IMR-90 (cell line): ENCODE measurements at regions not wholly inside any gene's neighbourhood (a gene's known extent, or its start where the extent isn't known, plus 50 kb on each side); places are given as distances from the start of the nearest gene placed in this dataset.
A peak's percentile ranks its signal among the peaks of the same experiment; 100 is the strongest.

Experiments
- ATAC-seq: fragments of 200-7000 bp; cut with Tn5 transposase; 2 replicates; pipeline ENCODE4 v1.9.1; 2020; ENCODE audit warnings: low read depth, mild to moderate bottlenecking, moderate library complexity
- BruUV-seq: library from RNA; stranded (reverse); fragments of 400-500 nt; replicated peaks from 2 replicates; lab custom pipeline; 2021; lab: Mats Ljungman, UMichigan
- CTCF ChIA-PET: fragments of 300-600 bp; formaldehyde crosslinking; extraction: SDS; loops from one replicate; lab custom pipeline; 2021; ENCODE audit warnings: antibody characterized with exemption; lab: Yijun Ruan, JAX
- POLR2A ChIA-PET: fragments of 300-600 bp; sonication (Branson Sonifier 250); formaldehyde crosslinking; loops from one replicate; lab custom pipeline; 2022; ENCODE audit warnings: antibody characterized with exemption; ENCODE audit not compliant: unreplicated experiment; lab: Charles Lee
- DNase-seq: peaks from one replicate; pipeline ENCODE4 v3.0.0; 2013
- H2AFZ ChIP-seq: replicated peaks from 2 replicates; pipeline ENCODE3; 2013; ENCODE audit warnings: low read length, mild to moderate bottlenecking; ENCODE audit not compliant: poor library complexity
- H2AK5ac ChIP-seq: 2 replicates; pipeline ENCODE4 v1.6.1; 2013; ENCODE audit warnings: low read depth, low read length, inconsistent platforms
- H2AK9ac ChIP-seq: replicated peaks from 2 replicates; pipeline ENCODE3; 2013; ENCODE audit warnings: mild to moderate bottlenecking, low read depth, low read length, moderate library complexity; ENCODE audit not compliant: poor library complexity
- H2BK120ac ChIP-seq: 2 replicates; pipeline ENCODE4 v1.6.1; 2013; ENCODE audit warnings: low read depth, low read length, inconsistent platforms
- H2BK15ac ChIP-seq: 3 replicates; pipeline ENCODE4 v1.6.1; 2013; ENCODE audit warnings: low read depth, low read length, inconsistent platforms
- H2BK20ac ChIP-seq: 2 replicates; pipeline ENCODE4 v1.6.1; 2013; ENCODE audit warnings: low read depth, mild to moderate bottlenecking, inconsistent platforms, low read length, moderate library complexity
- H2BK5ac ChIP-seq: 2 replicates; pipeline ENCODE4 v1.6.1; 2013; ENCODE audit warnings: mild to moderate bottlenecking, low read depth, low read length, inconsistent platforms; ENCODE audit not compliant: poor library complexity, severe bottlenecking
- H3K14ac ChIP-seq: replicated peaks from 2 replicates; pipeline ENCODE4 v1.6.1; 2013; ENCODE audit warnings: low read depth, low read length, inconsistent platforms
- H3K18ac ChIP-seq: 2 replicates; pipeline ENCODE4 v1.6.1; 2013; ENCODE audit warnings: low read depth, low read length, control low read depth
- H3K23ac ChIP-seq: 2 replicates; pipeline ENCODE4 v1.6.1; 2013; ENCODE audit warnings: low read depth, low read length, inconsistent platforms
- H3K27ac ChIP-seq: 2 replicates; pipeline ENCODE4 v1.5.1; 2013; ENCODE audit warnings: mild to moderate bottlenecking, control low read depth, low read length; ENCODE audit not compliant: insufficient read depth
- H3K27me3 ChIP-seq: 2 replicates; pipeline ENCODE4 v1.6.1; 2013; ENCODE audit warnings: low read length; ENCODE audit not compliant: control insufficient read depth, insufficient read depth
- H3K36me3 ChIP-seq: 2 replicates; pipeline ENCODE4 v1.6.1; 2013; ENCODE audit warnings: low read length, mixed read lengths; ENCODE audit not compliant: control insufficient read depth, insufficient read depth
- H3K4ac ChIP-seq: 2 replicates; pipeline ENCODE4 v1.6.1; 2013; ENCODE audit warnings: low read depth, low read length, inconsistent platforms
- H3K4me1 ChIP-seq: 2 replicates; pipeline ENCODE4 v1.6.1; 2013; ENCODE audit warnings: low read length, mixed read lengths; ENCODE audit not compliant: control insufficient read depth, insufficient read depth
- H3K4me2 ChIP-seq: 2 replicates; pipeline ENCODE4 v1.6.1; 2013; ENCODE audit warnings: low read depth, mild to moderate bottlenecking, control low read depth, low read length, moderate library complexity
- H3K4me3 ChIP-seq: 2 replicates; pipeline ENCODE4 v1.5.1; 2013; ENCODE audit warnings: low read depth, mild to moderate bottlenecking, control low read depth, low read length, moderate library complexity; ENCODE audit not compliant: insufficient read depth
- H3K56ac ChIP-seq: 2 replicates; pipeline ENCODE4 v1.6.1; 2013; ENCODE audit warnings: low read length, inconsistent platforms; ENCODE audit not compliant: insufficient read depth; ENCODE audit errors: extremely low read depth
- H3K79me1 ChIP-seq, 2 experiments: 2 replicates each; pipeline ENCODE4 v1.6.1; 2013; ENCODE audit warnings: low read length in 2 of 2, inconsistent platforms in 1 of 2, low read depth in 1 of 2
- H3K9ac ChIP-seq: 2 replicates; pipeline ENCODE4 v1.6.1; 2013; ENCODE audit warnings: low read depth, low read length, control low read depth
- H3K9me1 ChIP-seq: 2 replicates; pipeline ENCODE4 v1.6.1; 2013; ENCODE audit warnings: low read length, inconsistent platforms; ENCODE audit not compliant: insufficient read depth
- H3K9me3 ChIP-seq: 2 replicates; pipeline ENCODE4 v1.6.1; 2013; ENCODE audit warnings: low read length; ENCODE audit not compliant: control insufficient read depth, insufficient read depth
- H4K20me1 ChIP-seq: 2 replicates; pipeline ENCODE4 v1.6.1; 2013; ENCODE audit warnings: low read length, inconsistent platforms; ENCODE audit not compliant: insufficient read depth
- H4K5ac ChIP-seq: 2 replicates; pipeline ENCODE4 v1.6.1; 2013; ENCODE audit warnings: mild to moderate bottlenecking, low read depth, low read length, control low read depth
- H4K8ac ChIP-seq, 2 experiments: 2 replicates each; pipeline ENCODE4 v1.6.1; 2013; ENCODE audit warnings: low read depth in 2 of 2, low read length in 2 of 2, control low read depth in 1 of 2, inconsistent platforms in 1 of 2
- H4K91ac ChIP-seq: 2 replicates; pipeline ENCODE4 v1.6.1; 2013; ENCODE audit warnings: low read depth, low read length, inconsistent platforms; ENCODE audit not compliant: insufficient read depth
- CEBPB ChIP-seq: IDR thresholded peaks from 2 replicates; pipeline ENCODE4 v1.6.1; 2012; ENCODE audit warnings: low read depth, low read length, improper control_type of control experiment
- CHD1 ChIP-seq: IDR thresholded peaks from 2 replicates; pipeline ENCODE4 v1.6.1; 2012; ENCODE audit warnings: low read depth, low read length, improper control_type of control experiment
- RAD21 ChIP-seq: IDR thresholded peaks from 2 replicates; pipeline ENCODE4 v1.6.1; 2012; ENCODE audit warnings: low read length, improper control_type of control experiment
- RCOR1 ChIP-seq: IDR thresholded peaks from 2 replicates; pipeline ENCODE4 v1.6.1; 2012; ENCODE audit warnings: mild to moderate bottlenecking, low read length, improper control_type of control experiment; ENCODE audit not compliant: insufficient replicate concordance
- RFX5 ChIP-seq: IDR thresholded peaks from 2 replicates; pipeline ENCODE4 v1.8.0; 2012; ENCODE audit warnings: low read depth, mild to moderate bottlenecking, low read length, moderate library complexity
- SMC3 ChIP-seq: fragments of 150-350 bp; IDR thresholded peaks from 2 replicates; pipeline ENCODE4 v1.6.1; 2016; ENCODE audit warnings: low read depth, mild to moderate bottlenecking, antibody characterized with exemption, low read length, moderate library complexity
- WGBS, 2 experiments: methylation state at CpG; one replicate each; pipeline versions ENCODE4 v1.1.5 to v1.1.7; 2013; ENCODE audit warnings: missing lambda C conversion rate in 2 of 2; ENCODE audit not compliant: insufficient read length in 1 of 2; ENCODE audit errors: extremely low coverage in 2 of 2; 5-methylcytosine and 5-hydroxymethylcytosine counted together
- dilution Hi-C: fragments of 300-500 bp; cut with HindIII; formaldehyde crosslinking; loops from one replicate; pipeline ENCODE4 v1.14.3; 2018; ENCODE audit warnings: low sequenced_read_pairs; ENCODE audit not compliant: unreplicated experiment
- in situ Hi-C: fragments of 300-500 bp; cut with MboI; formaldehyde crosslinking; loops from 3 replicates; pipeline ENCODE4 v1.14.3; 2019; ENCODE audit warnings: low sequenced_read_pairs, inconsistent platforms, mixed read lengths
- intact Hi-C: fragments of 100-400 bp; cut with micrococcal nuclease; formaldehyde crosslinking; loops from 2 replicates; pipeline ENCODE4 v1.10.0; 2022
- TF ChIP-seq, protein P1 (sequence below): conservative IDR thresholded peaks from 2 replicates; pipeline ENCODE4 v1.5.1; 2012; ENCODE audit warnings: mild to moderate bottlenecking, low read depth, low read length, improper control_type of control experiment

DNA sequence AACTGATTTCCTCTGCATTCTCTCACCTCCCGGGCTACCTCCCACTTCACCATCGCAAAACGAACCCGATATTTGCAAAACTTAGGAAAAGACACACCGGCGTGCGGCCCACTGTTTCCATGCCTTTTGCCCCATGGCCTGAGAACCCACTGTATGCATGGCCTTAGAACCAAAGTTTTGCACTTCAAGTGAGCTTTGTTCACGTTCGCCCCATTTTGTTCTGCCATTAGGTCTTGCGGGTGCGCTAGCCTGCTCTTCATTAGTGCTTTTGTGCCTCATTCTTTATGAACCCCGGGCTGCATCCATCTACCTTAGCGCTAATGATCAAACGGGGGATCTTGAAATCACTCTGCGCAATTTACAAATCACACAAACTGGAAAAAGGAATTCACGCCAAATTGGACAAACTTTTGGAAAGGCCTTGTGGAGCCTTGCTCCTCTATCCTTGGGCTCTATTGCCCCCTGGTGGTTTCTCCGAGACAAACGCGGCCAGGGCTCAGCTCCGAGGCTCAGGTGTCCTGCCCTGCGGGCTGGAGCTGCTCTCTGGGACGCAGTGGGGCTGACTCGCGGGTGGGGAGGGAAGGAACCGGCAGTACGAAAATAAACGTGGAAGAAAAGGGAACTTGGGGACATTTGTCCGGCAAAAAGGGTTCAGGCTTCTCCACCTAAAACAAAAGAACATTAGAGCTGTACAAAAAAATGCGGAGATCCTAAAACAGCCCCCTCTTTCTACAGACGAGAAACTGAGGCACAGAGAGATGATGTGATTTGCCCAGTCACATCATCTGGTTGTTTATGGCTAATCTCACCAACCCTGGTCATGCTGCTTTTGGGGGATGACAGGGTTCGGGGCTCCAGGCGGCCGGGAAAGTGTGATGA lies 300.4 kb upstream of the NFE2L3 start:
- no peak overlapping the region; the same call in 1 of the 2 replicates for H4K5ac ChIP-seq
- H3K4me1 ChIP-seq = peaks cover 20% of the 10 kb centered on the region; the same call in 1 of the 2 replicates
- H3K14ac ChIP-seq = no peak overlapping the region
- H2BK15ac ChIP-seq = no peak overlapping the region
- peak overlapping the region; percentile 76 for H2AFZ ChIP-seq
- no peaks in the 10 kb centered on the region for H3K36me3 ChIP-seq
- no peaks in the 10 kb centered on the region for H4K20me1 ChIP-seq
- peak overlapping the region; percentile 53; the same call in 1 of the 2 replicates for H2AK5ac ChIP-seq
- peak overlapping the region in 1 of 2 experiments; percentile 10; a peak in 1 of 4 replicates for H4K8ac ChIP-seq
- no TSS peak for BruUV-seq
- no peaks in the 10 kb centered on the region for H3K9me3 ChIP-seq
- H3K4me2 ChIP-seq = 0 out of 2 replicates have a peak overlapping the region, but pooled peaks have one; percentile 19
- H3K27me3 ChIP-seq = peaks cover 3% of the 10 kb centered on the region; the same call in 1 of the 2 replicates
- POLR2A ChIA-PET = no interaction called here
- H3K4ac ChIP-seq = no peak overlapping the region
- peak; percentile 46 for ATAC-seq
- in situ Hi-C loops (loop anchor here (5.0 to 10.0 kb wide), 6 partner anchors 289 to 1306 kb away; partner anchors contain the start of genes CBX3, HNRNPA2B1 and HOXA7), intact Hi-C loops (loop anchor here (1.0 to 10.0 kb wide), 5 partner anchors 129 to 592 kb away; partner anchors contain the start of genes CBX3 and HNRNPA2B1), dilution Hi-C loops (no loop called here)
- no peak overlapping the region for H3K9ac ChIP-seq
- no peak overlapping the region for H2BK120ac ChIP-seq
- CTCF ChIA-PET = interaction anchor here (0.8 kb wide), 1 partner anchor 460 kb away, joined by 5 read pairs; no protein-coding TSS in a partner anchor
- no peak for TF ChIP-seq RFX5
- TF ChIP-seq SMC3 = peak; percentile 58
- TF ChIP-seq RAD21 = peak; percentile 88
- TF ChIP-seq CEBPB = no peak
- no peak for TF ChIP-seq CHD1
- TF ChIP-seq, protein P1, sequence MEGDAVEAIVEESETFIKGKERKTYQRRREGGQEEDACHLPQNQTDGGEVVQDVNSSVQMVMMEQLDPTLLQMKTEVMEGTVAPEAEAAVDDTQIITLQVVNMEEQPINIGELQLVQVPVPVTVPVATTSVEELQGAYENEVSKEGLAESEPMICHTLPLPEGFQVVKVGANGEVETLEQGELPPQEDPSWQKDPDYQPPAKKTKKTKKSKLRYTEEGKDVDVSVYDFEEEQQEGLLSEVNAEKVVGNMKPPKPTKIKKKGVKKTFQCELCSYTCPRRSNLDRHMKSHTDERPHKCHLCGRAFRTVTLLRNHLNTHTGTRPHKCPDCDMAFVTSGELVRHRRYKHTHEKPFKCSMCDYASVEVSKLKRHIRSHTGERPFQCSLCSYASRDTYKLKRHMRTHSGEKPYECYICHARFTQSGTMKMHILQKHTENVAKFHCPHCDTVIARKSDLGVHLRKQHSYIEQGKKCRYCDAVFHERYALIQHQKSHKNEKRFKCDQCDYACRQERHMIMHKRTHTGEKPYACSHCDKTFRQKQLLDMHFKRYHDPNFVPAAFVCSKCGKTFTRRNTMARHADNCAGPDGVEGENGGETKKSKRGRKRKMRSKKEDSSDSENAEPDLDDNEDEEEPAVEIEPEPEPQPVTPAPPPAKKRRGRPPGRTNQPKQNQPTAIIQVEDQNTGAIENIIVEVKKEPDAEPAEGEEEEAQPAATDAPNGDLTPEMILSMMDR = peak; percentile 83
- TF ChIP-seq RCOR1 = no peak
- DNase-seq = peak; percentile 76
- no peak overlapping the region; the same call in 1 of the 2 replicates for H4K91ac ChIP-seq
- H2AK9ac ChIP-seq = no peak overlapping the region
- peak overlapping the region; percentile 5; the same call in 1 of the 2 replicates for H3K18ac ChIP-seq
- H3K23ac ChIP-seq = no peak overlapping the region
- H2BK20ac ChIP-seq = no peak overlapping the region
- H3K4me3 ChIP-seq = no peak overlapping the region
- peak overlapping the region; percentile 14; the same call in 1 of the 2 replicates for H3K27ac ChIP-seq
- H3K9me1 ChIP-seq = 0 out of 2 replicates have a peak, but pooled peaks cover 2% of the 10 kb centered on the region
- no peak overlapping the region for H2BK5ac ChIP-seq
- no peak overlapping the region for H3K56ac ChIP-seq
- WGBS, 2 experiments = 53% methylated on average over 10 of the region's 33 CpGs; no CpG with 5 or more reads in 1 of the 2 experiments
- H3K79me1 ChIP-seq = no peaks in the 10 kb centered on the region
